Right renal cortex interstitium (tissue), 3 donors: ENCODE measurements at regions not wholly inside any gene's neighbourhood (a gene's known extent, or its start where the extent isn't known, plus 50 kb on each side); places are given as distances from the start of the nearest gene placed in this dataset.

ENCODE experiments used
- DNase-seq, 3 donors: peaks; one replicate each; pipeline ENCODE4 v3.0.0-alpha.2; 2013; ENCODE audit warnings: low read depth in 3 of 3, low spot score in 2 of 3

DNA sequence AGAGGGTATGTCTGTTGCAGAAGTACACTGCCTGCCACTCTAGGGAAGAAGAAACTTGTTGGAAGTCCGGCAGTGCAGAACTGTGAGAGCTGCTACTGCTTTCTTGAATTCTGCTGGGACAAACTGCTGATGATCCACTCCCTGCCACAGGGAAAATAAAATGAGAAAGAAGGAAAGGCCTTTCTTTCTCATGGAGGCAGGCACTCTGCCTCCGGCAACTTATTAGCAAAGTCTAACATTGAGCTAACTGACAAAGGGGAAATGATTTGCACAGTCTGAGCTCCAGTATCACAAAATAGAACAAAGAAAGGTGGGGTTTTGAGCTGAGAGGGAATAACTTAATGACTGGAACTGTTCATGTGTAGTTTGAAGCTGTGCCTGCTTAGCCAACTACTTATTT is 134.6 kb downstream of the AASDHPPT start:
- no peak for DNase-seq

DNA sequence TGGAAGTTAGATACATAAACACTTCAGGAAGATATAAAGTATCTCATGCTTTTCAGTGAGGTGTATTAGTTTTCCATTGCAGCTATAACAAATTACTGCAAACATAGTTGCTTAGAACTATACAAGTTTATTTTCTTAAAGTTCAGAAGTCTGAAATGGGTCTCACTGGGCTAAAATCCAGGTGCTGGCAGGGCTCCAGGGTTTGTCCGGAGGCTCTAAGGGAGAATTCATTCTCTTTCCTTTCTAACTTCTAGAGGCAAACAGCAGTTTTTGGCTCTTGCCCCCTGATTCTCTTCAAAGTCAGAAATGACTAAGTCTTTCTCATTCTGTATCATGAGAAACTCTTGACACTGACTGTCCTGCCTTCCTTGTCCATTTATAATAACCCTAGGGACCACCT is 138.8 kb downstream of the AASDHPPT start:
- DNase-seq = no peak

DNA sequence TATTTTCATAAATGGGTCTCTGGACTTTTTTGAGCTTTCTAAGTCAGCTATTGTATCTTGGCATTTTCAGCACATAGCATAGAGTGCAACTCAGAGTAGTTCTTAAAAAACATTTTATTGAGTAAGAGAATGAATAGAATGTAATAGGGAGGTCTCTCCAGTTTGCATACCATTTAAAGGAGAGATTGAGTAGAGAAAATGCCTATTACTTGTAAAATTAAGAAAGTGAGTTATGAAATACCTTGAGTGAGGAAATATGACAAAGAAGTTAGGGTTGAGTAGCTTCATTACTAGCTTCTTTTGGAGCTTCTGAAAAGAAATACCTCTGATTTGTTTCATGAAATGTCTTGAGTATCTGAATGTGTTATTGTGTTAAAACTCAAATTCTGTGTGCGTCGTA is 140.0 kb downstream of the AASDHPPT start:
- DNase-seq = no peak

- no peak for DNase-seq
These were observed 140.6 kb downstream of the AASDHPPT start for GRCh38 chr11:106218106-106218505.

- no peak for DNase-seq
These were observed 145.2 kb downstream of the AASDHPPT start for GRCh38 chr11:106222626-106223025.

- DNase-seq = no peak
These were observed 146.7 kb downstream of the AASDHPPT start for GRCh38 chr11:106224172-106224571.

GRCh38 chr11:106228996-106229395 is 151.5 kb downstream of the AASDHPPT start:
- DNase-seq = no peak

DNA sequence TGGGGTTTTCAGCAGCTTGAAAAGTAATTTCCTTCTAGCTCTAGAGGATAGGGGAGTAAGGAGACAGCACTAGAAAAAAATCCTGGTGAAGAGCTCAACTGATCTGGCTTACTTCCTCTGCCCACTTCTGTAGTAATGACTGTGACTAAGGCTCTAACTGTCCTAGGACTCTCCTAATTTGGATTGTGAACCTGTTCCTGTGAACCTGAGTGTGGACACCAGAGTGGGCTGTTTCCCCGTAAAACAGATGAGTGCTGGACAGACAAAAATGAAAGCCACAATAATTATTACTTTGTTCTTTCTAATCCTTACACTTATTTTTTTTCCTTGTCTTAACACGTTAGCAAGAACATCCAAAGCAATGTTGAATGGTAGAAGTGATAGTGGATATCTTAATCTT is 154.1 kb downstream of the AASDHPPT start:
- no peak for DNase-seq

DNA sequence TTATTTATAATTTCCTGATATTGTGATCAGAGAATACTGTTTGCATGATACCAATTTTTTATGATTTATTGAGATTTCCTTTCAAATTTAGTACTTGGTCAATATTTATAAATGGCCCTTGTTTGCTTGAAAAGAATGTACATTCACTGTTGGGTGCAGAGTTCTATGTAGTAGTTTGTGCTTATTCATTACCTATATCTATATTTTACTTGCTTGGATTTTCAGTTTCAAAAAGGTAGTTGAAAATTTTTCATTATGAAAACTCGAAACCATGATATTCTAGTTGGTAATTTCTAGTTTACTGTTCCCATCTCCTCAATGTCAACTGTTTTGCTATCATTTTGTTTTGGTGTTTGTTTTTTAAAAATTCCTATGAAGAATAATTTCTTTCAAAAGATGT is 155.7 kb downstream of the AASDHPPT start:
- no peak for DNase-seq

DNA sequence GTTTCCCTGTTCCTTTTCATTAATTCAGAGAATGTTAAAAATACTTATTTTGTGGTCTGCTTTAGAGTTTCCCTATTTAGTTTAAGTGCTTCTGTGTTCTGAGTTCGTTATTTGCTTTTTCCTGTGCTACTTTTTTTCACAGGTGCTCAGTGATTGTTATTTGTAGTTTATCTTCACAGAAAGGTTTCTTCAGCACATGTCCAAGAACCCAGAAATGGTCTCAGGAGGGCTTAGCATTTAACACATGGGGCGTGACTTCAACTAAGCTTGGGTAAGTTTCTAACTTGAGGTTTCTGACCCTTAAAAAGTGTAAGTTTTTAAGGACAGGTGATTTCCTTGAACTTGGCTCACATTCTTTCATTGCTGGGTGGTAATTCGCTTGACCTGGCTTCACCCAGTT is 157.3 kb downstream of the AASDHPPT start:
- no peak for DNase-seq

DNA sequence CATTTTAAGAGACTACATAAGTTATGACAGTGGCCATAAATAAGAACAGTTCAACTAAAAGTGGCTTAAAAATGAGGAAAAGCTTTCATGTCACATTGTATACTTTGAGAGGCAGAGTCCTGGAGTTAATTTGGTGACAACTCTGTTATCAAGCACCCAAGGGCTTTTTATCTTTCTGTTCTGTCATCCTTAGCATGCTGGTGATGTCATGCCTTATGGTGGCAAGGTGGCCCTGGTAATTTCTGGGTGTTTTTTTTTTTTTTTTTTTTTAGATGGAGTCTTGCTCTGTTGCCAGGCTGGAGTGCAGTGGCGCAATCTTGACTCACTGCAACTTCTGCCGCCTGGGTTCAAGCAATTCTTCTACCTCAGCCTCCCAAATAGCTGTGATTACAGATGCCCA is 158.8 kb downstream of the AASDHPPT start:
- no peak for DNase-seq

- no peak for DNase-seq
These were observed 161.4 kb downstream of the AASDHPPT start for GRCh38 chr11:106238704-106239360.

- DNase-seq = no peak
These were observed 164.3 kb downstream of the AASDHPPT start for GRCh38 chr11:106241601-106242257.

- no peak for DNase-seq
These were observed 165.4 kb downstream of the AASDHPPT start for GRCh38 chr11:106242718-106243415.

DNA sequence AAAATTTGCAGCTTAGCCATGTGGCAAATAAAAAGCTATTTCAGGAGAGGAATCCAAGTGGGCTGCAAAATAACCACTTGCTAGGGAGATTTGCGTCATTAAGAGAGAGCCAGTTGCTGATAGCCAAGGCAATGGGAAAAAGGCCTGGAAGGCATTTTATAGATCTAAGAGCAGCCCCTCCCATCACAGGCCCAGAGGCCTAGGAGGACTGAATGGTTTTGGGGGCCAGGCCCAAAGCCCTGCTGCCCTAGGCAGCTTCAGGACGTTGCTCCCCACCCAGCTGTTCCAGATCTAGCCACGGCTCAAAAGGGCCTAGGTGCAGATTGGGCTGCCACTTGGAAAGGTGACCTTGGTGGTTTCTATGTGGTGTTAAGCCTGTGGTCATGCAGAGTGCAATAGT is 169.0 kb downstream of the AASDHPPT start:
- DNase-seq = no peak

DNA sequence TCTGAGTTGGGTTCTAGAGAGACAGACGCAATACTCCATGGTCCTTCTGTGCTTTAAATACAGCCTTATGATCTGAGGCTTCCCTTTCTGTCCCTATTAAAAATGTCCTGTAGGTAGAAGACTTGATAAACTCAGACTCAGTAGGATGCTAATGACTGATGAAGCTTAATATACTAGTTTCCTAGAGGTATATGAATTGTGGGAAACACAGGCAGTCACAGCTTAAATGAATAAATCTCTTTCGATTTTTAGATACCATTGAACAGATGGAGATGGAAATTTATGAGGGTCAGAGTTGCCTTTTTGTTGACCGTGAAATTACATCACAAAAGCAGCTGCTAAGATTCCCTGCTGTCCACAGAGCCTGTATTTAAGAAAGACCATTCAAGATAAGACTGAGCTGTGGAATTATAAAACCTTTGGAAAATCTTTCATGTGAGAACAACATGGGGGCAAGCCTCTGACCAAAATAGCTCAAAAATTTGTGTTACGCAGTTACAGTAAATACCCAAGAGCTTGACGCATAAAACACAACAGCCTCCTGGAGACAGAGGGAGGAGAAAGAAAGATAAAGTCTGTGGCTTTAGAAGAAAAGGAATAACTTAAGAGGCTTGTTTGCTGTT is 172.3 kb downstream of the AASDHPPT start:
- no peak for DNase-seq

DNA sequence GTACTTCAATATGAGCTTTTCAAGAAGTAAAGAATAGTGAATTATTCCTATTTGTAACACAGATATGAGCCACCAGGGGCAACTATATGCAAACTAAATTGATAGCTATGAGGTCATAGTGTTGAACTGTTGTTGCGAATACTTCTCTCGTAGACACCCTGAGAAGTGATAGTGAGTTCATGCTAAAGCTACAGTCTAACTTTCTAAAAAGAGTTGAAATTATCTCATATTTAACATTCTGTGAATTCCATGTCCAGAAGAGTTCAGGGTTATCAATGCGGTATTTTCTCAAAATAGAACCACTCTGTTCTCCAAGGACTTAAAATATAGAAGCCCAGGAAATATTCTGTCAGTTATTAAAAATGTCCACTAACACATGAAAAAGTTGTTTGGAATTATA is 185.4 kb downstream of the AASDHPPT start:
- DNase-seq = no peak

- DNase-seq = no peak
These were observed 186.1 kb downstream of the AASDHPPT start for GRCh38 chr11:106263527-106263926.

DNA sequence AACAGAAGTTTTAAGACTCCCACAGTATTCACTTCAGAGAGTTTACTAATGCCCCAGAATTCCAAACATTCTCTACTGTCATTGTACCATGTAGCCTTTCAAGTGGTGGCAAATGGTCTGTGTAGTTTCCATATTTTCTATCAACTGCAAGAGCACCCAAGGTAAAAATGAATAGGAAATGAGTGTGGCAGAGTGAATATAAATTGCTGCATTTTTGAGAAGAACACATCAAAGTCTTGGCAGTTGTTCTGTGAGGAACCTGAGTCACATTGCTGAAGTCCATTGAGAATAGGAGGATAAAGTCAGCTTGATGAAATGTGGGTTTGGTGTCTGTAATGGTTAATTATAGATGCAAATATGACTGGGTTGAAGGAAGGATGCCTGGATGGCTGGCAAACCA is 193.6 kb downstream of the AASDHPPT start:
- DNase-seq = no peak

DNA sequence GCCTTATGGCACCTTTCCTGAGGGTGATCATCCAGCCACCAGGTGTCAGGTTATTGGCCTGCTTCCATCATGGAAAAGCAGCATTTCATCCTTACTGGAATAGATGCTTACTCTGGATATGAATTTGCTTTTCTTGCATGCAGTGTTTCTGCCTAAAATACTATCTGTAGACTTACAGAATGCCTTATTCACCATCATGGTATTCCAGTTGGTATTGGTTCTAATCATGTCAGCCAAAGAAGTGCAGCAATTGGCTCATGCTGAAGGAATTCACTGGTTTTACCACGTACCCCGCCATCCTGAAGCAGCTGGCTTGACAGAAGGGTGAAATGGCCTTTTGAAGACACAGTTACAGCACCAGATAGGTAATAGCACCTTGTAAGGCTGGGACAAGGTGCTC is 194.2 kb downstream of the AASDHPPT start:
- no peak for DNase-seq

DNA sequence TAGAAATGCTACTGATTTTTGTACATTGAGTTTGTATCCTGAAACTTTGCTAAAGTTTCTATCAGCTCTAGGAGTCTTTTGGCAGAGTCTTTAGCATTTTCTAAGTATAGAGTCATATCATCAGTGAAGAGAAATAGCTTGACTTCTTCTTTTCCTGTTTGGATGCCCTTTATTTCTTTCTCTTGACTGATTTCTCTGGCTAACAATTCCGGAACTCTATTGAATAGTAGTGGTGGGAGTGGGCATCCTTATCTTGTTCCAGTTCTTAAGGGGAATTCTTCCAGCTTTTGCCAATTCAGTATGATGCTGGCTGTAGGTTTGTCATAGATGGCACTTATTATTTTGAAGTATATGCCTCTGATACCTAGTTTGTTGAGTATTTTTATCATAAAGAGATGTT is 197.7 kb downstream of the AASDHPPT start:
- DNase-seq = no peak

DNA sequence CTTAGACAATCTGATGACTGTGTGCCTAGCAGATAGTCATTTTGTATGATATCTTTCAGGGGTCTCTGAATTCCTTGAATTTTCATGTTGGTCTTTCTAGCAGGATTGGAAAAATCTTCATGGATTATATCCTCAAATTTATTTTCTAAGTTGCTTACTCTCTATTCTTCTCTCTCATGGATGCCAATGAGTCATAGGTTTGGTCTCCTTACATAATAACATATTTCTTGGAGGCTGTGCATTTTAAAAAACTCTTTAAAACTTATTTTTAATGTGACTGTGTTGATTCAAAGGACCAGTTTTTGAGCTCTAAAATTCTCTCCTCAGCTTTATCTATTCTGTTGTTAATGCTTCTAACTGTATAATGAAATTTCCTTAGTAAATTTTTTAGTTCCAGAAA is 198.7 kb downstream of the AASDHPPT start:
- DNase-seq = no peak
